ENCODE measurements at regions not wholly inside any gene's neighbourhood (a gene's known extent, or its start where the extent isn't known, plus 50 kb on each side); places are given as distances from the start of the nearest gene placed in this dataset.
"Not testable (repeated sequence)": the region's sequence is repeated elsewhere in the genome, so short reads cannot be mapped to it uniquely, and the experiment has no call there.

- DNase-seq (ENCODE audit: low read depth in 2 of 2): no peak
Measured at GRCh38 chr2:210861038-210861665, 304.8 kb downstream of the CPS1 start.

- DNase-seq (ENCODE audit: low read depth in 2 of 2): no peak
Measured at GRCh38 chr2:210862283-210863065, 306.1 kb downstream of the CPS1 start.

DNA sequence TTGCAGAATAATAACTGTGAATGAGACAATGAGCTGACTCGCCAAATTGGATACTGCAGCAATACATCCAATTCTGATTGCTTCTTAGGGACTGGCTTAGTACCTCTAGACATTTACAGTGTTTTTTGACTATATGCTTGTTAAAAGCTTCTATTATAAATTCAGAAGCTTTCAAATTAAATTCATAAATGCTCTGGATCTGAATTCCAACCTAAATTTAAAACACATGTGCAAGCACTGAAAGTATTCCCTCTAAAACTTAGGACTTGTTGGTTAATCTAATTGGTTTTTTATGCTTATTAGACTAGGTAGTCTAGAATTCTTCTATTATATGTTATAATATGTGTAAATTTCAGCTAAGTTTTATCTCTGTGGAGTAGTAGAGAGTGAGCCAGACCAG, 306.9 kb downstream of the CPS1 start:
- no peak for DNase-seq (ENCODE audit: low read depth in 2 of 2)

DNA sequence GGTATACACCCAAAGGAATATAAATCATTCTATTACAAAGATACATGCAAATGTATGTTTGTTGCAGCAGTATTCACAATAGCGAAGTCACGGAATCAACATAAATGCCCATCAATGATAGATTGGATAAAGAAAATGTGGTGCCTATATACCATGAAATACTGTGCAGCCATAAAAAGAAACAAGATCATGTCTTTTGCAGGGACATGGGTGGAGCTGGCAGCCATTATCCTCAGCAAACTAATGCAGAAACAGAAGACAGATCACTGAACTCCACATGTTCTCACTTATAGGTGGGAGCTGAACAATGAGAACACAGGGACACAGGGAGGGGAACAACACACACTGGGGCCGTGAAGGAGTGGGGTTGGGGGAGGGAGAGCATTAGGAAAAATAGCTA, 315.2 kb downstream of the CPS1 start:
- DNase-seq (ENCODE audit: low read depth in 2 of 2): not testable (repeated sequence)

GRCh38 chr2:210873631-210874030, 317.2 kb downstream of the CPS1 start:
- no peak for DNase-seq (ENCODE audit: low read depth in 2 of 2)

DNA sequence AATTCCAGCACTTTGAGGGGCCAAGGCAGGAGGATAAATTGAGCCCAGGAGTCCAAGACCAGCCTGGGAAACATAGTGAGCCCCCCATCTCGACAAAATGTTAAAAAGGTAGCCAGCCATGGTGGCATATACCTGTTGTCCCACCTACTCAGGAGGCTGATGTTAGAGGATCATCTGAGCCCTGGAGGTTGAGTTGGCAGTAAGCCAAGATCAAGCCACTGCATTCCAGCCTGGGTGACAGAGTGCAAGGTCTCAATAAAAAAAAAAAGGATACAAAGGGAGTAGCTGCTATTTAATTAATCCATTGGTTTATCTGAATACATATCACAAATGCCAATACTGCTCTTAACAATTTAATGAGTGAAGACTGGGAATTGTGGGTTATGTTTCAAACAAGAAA, 327.8 kb downstream of the CPS1 start:
- DNase-seq (ENCODE audit: low read depth in 2 of 2): no peak

GRCh38 chr2:210888035-210888434, 331.6 kb downstream of the CPS1 start:
- DNase-seq (ENCODE audit: low read depth in 2 of 2): no peak

DNA sequence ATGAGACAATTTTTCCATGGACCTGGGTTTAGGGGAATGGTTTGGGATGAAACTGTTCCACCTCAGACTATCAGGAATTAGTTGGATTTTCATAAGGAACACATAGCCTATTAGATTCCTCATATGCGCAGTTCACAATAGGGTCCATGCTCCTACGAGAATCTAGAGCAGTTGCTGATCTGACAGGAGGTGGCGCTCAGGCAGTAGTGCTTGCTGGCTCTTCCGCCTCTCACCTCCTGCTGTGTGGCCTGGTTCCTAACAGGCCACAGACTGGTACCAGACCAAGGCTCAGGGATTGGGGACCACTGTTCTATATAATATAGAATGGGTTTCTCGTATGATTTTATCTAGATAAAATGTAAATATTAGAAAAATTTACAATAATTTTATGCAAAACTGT, 338.7 kb downstream of the CPS1 start:
- DNase-seq (ENCODE audit: low read depth in 2 of 2): no peak

GRCh38 chr2:210899131-210899530, 342.7 kb downstream of the CPS1 start:
- no peak for DNase-seq (ENCODE audit: low read depth in 2 of 2)

GRCh38 chr2:210901326-210901725, 344.9 kb downstream of the CPS1 start:
- no peak for DNase-seq (ENCODE audit: low read depth in 2 of 2)

GRCh38 chr2:210912779-210913178, 356.4 kb downstream of the CPS1 start:
- DNase-seq (ENCODE audit: low read depth in 2 of 2): no peak

DNA sequence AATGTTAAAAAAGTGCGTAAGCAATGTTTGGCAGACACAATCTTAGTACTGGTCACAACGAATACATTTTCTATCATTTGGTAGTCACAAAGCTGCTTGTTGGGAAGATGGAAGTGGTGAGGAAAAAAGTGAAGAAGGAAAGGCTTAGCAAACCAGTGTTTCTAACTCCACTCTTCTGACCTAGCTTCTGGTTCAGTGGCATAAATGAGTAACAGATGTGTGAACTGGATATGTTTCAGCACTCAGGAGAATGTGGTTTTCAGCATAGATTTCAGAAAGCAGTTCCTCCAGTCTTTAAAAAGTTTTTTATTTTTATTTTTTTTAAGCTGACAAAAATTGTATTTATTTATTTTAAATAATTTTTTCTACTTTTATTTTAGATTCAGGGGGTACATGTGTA, 357.1 kb downstream of the CPS1 start:
- no peak for DNase-seq (ENCODE audit: low read depth in 2 of 2)

- no peak for DNase-seq (ENCODE audit: low read depth in 2 of 2)
Measured at GRCh38 chr2:210915912-210916311, 359.5 kb downstream of the CPS1 start.

- no peak for DNase-seq (ENCODE audit: low read depth in 2 of 2)
Measured at GRCh38 chr2:210917465-210917864, 361.1 kb downstream of the CPS1 start.

DNA sequence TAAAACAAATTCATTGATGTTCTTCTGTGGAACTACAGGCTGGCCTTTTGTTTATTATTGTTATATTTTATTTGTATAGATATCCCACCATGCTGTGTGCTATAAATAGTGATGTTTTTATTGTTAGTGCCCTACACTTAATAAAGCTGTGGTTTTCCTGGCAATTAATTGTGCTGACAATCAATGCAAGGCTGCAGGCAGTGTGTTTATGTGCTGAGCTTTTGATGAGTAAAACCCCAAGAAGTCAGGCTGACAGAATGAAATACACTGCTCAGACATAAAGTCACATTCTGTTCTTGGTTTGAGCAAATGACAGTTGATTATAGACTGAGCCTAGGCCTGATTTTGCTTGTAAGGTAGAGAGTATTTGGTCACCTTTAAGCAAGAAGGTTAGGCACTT, 362.7 kb downstream of the CPS1 start:
- DNase-seq (ENCODE audit: low read depth in 2 of 2): no peak

GRCh38 chr2:210922419-210922818, 366.0 kb downstream of the CPS1 start:
- no peak for DNase-seq (ENCODE audit: low read depth in 2 of 2)

- no peak for DNase-seq (ENCODE audit: low read depth in 2 of 2)
Measured at GRCh38 chr2:210928714-210929113, 372.3 kb downstream of the CPS1 start.

GRCh38 chr2:210938228-210938627, 381.8 kb downstream of the CPS1 start:
- no peak for DNase-seq (ENCODE audit: low read depth in 2 of 2)

GRCh38 chr2:210946395-210946794, 390.0 kb downstream of the CPS1 start:
- DNase-seq (ENCODE audit: low read depth in 2 of 2): no peak

GRCh38 chr2:210950434-210951060, 394.1 kb downstream of the CPS1 start:
- DNase-seq (ENCODE audit: low read depth in 2 of 2): not testable (repeated sequence)

DNA sequence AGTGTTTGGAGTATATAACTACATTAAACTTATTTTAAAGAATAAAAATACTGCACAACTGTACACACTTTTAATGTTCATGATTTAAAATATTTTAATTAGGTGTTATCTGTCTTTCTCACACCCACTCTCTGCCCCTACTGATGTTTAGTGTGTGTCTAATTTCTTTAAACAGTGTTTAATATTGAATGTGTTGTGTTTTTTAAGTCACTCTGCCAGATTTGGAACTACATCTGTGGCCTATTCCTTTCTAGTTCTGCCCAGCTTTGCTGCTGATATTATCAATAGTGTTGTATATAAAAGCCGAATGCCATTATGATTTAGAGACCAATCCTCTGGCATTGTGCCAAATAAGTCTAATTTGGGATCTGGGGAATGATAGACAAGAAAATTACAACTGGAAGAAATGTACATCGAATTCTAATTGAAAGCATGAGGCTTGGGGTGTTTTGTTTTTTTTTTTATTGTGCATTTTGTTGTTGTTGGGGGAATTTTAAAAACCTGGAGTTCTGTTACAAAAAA, 398.0 kb downstream of the CPS1 start:
- no peak for DNase-seq (ENCODE audit: low read depth in 2 of 2)

DNA sequence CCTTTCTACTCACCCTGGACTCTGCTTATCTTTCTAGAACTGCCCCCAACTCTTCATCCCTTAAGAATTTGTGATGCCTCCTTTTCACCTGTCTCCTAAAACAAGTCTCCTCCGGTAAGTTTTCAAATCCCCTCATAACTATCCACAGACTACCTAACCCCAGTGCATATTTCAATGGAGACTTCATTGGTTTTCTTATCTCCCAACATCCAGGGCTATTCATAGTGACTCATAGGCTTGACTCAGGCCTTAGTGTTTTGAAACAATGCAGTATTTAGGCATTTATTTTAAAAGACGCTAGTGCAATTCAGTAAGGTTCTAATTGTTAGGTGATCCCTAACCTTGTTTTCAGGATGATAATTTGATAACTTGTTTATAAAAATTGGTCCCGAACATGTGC, 399.2 kb downstream of the CPS1 start:
- no peak for DNase-seq (ENCODE audit: low read depth in 2 of 2)

- DNase-seq (ENCODE audit: low read depth in 2 of 2): no peak
Measured at GRCh38 chr2:210956101-210956500, 399.7 kb downstream of the CPS1 start.

Data from activated CD8-positive, alpha-beta memory T cell treated with anti-CD3 and anti-CD28 coated beads for 4 hours (primary cell).